Panc1 (cell line): ENCODE measurements at regions not wholly inside any gene's neighbourhood (a gene's known extent, or its start where the extent isn't known, plus 50 kb on each side); places are given as distances from the start of the nearest gene placed in this dataset.

Experiments used
- ATAC-seq: fragments of 200-7000 bp; cut with Tn5 transposase; 2 replicates; pipeline ENCODE4 v1.9.1; 2020; ENCODE audit warnings: mild to moderate bottlenecking, moderate library complexity
- BruUV-seq: library from RNA; stranded (reverse); fragments of 400-500 nt; replicated peaks from 2 replicates; lab custom pipeline; 2021; lab: Mats Ljungman, UMichigan
- CTCF ChIA-PET: fragments of 300-600 bp; sonication (Branson Sonifier 250); formaldehyde crosslinking; loops from one replicate; lab custom pipeline; 2022; ENCODE audit warnings: antibody characterized with exemption; lab: Charles Lee
- POLR2A ChIA-PET: fragments of 300-600 bp; sonication (Branson Sonifier 250); formaldehyde crosslinking; loops from one replicate; lab custom pipeline; 2022; ENCODE audit warnings: antibody characterized with exemption; lab: Charles Lee
- DNase-seq: peaks from one replicate; pipeline ENCODE4 v3.0.0-alpha.2; 2010; ENCODE audit warnings: low read depth, low spot score
- H3K27ac ChIP-seq: 2 replicates; pipeline ENCODE4 v1.5.1; 2011; ENCODE audit warnings: mild to moderate bottlenecking, low read length, inconsistent platforms
- H3K27me3 ChIP-seq: fragments of 200-500 bp; sonication (Bioruptor generic); 2 replicates; pipeline ENCODE4 v1.6.0; 2014; ENCODE audit warnings: low read length, inconsistent platforms; ENCODE audit not compliant: control insufficient read depth, insufficient read depth
- H3K36me3 ChIP-seq: fragments of 200-500 bp; sonication (Bioruptor generic); 2 replicates; pipeline ENCODE4 v1.5.1; 2014; ENCODE audit warnings: inconsistent platforms, mild to moderate bottlenecking, low read length, moderate library complexity; ENCODE audit not compliant: control insufficient read depth, insufficient read depth
- H3K4me1 ChIP-seq: 2 replicates; pipeline ENCODE4 v1.5.1; 2011; ENCODE audit warnings: inconsistent platforms, mild to moderate bottlenecking, low read length, moderate library complexity; ENCODE audit not compliant: control insufficient read depth, insufficient read depth
- H3K4me3 ChIP-seq, 2 experiments: 2 replicates each; pipeline ENCODE4 v1.5.1; 2011 to 2012; ENCODE audit warnings: low read depth in 2 of 2, low read length in 2 of 2, mild to moderate bottlenecking in 2 of 2, inconsistent platforms in 1 of 2, moderate library complexity in 1 of 2
- H3K9me3 ChIP-seq: fragments of 200-500 bp; sonication (Bioruptor generic); 2 replicates; pipeline ENCODE4 v1.5.1; 2014; ENCODE audit warnings: low read depth, mild to moderate bottlenecking, inconsistent platforms, low read length, moderate library complexity; ENCODE audit not compliant: control insufficient read depth, insufficient read depth
- POLR2AphosphoS5 ChIP-seq: IDR thresholded peaks from 2 replicates; pipeline ENCODE4 v1.6.1; 2012; ENCODE audit warnings: mild to moderate bottlenecking, low read depth, low read length, moderate library complexity
- SIN3A ChIP-seq: IDR thresholded peaks from 2 replicates; pipeline ENCODE4 v1.6.1; 2012; ENCODE audit warnings: low read depth, mild to moderate bottlenecking, low read length, moderate library complexity, borderline replicate concordance; ENCODE audit not compliant: insufficient read depth
- TCF7L2 ChIP-seq: IDR thresholded peaks from 2 replicates; pipeline ENCODE4 v1.6.1; 2011; ENCODE audit warnings: mild to moderate bottlenecking, low read depth, low read length, inconsistent platforms
- in situ Hi-C: cut with HindIII; loops from 2 replicates; pipeline ENCODE4 v1.10.0; 2016; ENCODE audit warnings: low sequenced_read_pairs, low pct_unique_long_range_greater_than_20kb
- intact Hi-C: fragments of 100-400 bp; cut with micrococcal nuclease; formaldehyde crosslinking; loops from one replicate; pipeline ENCODE4 v1.10.0; 2022; ENCODE audit not compliant: unreplicated experiment
- TF ChIP-seq, protein P1 (sequence below): fragments of 450-650 bp; IDR thresholded peaks from 2 replicates; pipeline ENCODE4 v1.5.1; 2017; ENCODE audit warnings: mild to moderate bottlenecking
- TF ChIP-seq, protein P2 (sequence below), 2 experiments: IDR thresholded peaks; 2 replicates each; pipeline ENCODE4 v1.6.1; 2011 to 2012; ENCODE audit warnings: low read depth in 2 of 2, control low read depth in 1 of 2, low read length in 1 of 2, mild to moderate bottlenecking in 1 of 2, moderate library complexity in 1 of 2; ENCODE audit not compliant: insufficient read depth in 1 of 2

DNA sequence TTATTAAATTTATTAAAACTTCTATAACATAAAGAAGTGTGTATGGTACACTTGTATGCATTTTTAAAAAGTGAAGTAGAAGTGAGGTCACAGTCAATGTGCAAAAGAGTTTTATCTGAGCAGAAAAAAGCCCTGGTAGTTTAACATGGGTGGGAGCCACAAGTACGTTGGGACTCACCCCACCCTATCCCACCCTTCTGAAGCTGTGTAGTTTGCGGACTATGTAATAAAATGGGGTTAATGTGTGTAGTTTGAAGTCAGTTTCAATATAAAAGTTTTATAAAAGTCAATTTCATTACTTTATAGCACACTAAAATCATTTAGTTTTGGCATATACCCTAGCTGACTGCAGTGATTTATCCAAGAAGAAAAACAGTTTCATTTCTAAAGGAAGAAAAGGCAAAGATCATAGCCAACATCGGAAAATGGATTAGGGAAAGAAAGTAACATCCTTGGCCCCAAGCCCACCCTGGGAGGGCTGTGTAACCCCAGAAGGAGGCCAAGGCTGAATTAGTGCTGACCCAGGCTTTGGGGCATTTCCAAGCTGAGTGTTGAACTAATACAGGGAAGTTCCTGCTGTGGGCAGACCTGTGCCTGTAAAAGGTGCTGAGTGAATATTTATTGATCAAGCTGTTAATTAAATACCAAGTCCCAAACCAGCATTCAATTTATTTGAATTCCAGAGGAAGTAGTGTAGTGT, 398.6 kb upstream of the ADAMTSL1 start:
- no TSS peak for BruUV-seq
- DNase-seq: no peak

DNA sequence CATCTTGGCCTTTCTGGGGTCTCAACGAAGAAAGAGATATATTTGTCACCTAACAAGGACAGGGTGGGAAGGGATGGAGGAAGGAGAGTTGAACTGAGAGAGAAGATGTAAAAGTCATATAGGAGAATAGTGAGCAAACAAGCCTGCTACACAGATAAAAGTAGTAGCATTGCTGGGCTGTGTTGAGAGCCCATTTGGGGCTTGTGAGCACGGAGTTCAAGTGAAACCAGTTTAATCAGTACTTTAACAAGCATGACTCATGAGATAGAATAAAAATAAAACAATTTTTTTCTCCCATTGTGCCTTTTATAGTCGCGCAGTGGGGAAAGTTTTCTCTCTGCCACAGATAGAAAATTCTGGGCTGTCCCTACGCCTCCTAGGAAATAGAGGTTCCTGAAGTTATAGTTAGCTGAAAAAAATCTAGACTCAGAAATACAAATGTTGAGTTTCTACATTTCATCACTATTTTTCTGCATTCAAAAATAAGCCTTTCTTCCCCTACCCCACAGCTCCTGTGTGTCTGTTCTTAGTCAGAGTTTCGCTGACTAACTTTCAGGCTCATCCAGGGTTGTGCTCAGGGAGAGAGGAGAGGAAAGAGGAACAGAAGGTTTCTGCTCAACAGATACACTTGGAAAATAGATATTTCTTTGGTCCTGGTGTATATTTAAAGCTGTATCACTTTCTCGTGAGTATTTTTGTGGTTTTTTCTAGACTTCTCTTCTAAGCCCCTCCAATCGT, 395.8 kb upstream of the ADAMTSL1 start:
- ChIA-PET POLR2A (no interaction called here), CTCF (no interaction called here)
- Histone ChIP-seq H3K4me1 (no peaks in the 10 kb centered on the region), H3K27ac (no peak overlapping the region), H3K4me3 (no peak overlapping the region), H3K27me3 (no peaks in the 10 kb centered on the region), H3K9me3 (no peaks in the 10 kb centered on the region), H3K36me3 (no peaks in the 10 kb centered on the region)
- ATAC-seq: no peak
- DNase-seq: no peak
- intact Hi-C loops (no loop called here), in situ Hi-C loops (no loop called here)
- BruUV-seq: no TSS peak
- TF ChIP-seq, protein P1, sequence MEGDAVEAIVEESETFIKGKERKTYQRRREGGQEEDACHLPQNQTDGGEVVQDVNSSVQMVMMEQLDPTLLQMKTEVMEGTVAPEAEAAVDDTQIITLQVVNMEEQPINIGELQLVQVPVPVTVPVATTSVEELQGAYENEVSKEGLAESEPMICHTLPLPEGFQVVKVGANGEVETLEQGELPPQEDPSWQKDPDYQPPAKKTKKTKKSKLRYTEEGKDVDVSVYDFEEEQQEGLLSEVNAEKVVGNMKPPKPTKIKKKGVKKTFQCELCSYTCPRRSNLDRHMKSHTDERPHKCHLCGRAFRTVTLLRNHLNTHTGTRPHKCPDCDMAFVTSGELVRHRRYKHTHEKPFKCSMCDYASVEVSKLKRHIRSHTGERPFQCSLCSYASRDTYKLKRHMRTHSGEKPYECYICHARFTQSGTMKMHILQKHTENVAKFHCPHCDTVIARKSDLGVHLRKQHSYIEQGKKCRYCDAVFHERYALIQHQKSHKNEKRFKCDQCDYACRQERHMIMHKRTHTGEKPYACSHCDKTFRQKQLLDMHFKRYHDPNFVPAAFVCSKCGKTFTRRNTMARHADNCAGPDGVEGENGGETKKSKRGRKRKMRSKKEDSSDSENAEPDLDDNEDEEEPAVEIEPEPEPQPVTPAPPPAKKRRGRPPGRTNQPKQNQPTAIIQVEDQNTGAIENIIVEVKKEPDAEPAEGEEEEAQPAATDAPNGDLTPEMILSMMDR: no peak
- TF ChIP-seq POLR2AphosphoS5 (no peak), SIN3A (no peak), TCF7L2 (no peak)
- TF ChIP-seq, protein P2, sequence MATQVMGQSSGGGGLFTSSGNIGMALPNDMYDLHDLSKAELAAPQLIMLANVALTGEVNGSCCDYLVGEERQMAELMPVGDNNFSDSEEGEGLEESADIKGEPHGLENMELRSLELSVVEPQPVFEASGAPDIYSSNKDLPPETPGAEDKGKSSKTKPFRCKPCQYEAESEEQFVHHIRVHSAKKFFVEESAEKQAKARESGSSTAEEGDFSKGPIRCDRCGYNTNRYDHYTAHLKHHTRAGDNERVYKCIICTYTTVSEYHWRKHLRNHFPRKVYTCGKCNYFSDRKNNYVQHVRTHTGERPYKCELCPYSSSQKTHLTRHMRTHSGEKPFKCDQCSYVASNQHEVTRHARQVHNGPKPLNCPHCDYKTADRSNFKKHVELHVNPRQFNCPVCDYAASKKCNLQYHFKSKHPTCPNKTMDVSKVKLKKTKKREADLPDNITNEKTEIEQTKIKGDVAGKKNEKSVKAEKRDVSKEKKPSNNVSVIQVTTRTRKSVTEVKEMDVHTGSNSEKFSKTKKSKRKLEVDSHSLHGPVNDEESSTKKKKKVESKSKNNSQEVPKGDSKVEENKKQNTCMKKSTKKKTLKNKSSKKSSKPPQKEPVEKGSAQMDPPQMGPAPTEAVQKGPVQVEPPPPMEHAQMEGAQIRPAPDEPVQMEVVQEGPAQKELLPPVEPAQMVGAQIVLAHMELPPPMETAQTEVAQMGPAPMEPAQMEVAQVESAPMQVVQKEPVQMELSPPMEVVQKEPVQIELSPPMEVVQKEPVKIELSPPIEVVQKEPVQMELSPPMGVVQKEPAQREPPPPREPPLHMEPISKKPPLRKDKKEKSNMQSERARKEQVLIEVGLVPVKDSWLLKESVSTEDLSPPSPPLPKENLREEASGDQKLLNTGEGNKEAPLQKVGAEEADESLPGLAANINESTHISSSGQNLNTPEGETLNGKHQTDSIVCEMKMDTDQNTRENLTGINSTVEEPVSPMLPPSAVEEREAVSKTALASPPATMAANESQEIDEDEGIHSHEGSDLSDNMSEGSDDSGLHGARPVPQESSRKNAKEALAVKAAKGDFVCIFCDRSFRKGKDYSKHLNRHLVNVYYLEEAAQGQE (IDR thresholded peaks at IDR 0.05; ENCODE audit: insufficient read depth in 1 of 2, low read depth in 2 of 2, low read length in 1 of 2): no peak

More for the DNA sequence above, 398.6 kb upstream of the ADAMTSL1 start:
- Histone ChIP-seq H3K4me3 (no peak overlapping the region), H3K27me3 (no peaks in the 10 kb centered on the region), H3K9me3 (no peaks in the 10 kb centered on the region), H3K36me3 (no peaks in the 10 kb centered on the region), H3K4me1 (no peaks in the 10 kb centered on the region), H3K27ac (no peak overlapping the region)
- no peak for ATAC-seq
- ChIA-PET POLR2A (no interaction called here), CTCF (no interaction called here)
- intact Hi-C loops (no loop called here), in situ Hi-C loops (no loop called here)
- TF ChIP-seq, protein P1: no peak
- TF ChIP-seq TCF7L2: no peak
- TF ChIP-seq, protein P2 (IDR thresholded peaks at IDR 0.05; ENCODE audit: insufficient read depth in 1 of 2, low read depth in 2 of 2, low read length in 1 of 2): no peak
